ENCODE measurements at regions not wholly inside any gene's neighbourhood (a gene's known extent, or its start where the extent isn't known, plus 50 kb on each side); places are given as distances from the start of the nearest gene placed in this dataset.

DNA sequence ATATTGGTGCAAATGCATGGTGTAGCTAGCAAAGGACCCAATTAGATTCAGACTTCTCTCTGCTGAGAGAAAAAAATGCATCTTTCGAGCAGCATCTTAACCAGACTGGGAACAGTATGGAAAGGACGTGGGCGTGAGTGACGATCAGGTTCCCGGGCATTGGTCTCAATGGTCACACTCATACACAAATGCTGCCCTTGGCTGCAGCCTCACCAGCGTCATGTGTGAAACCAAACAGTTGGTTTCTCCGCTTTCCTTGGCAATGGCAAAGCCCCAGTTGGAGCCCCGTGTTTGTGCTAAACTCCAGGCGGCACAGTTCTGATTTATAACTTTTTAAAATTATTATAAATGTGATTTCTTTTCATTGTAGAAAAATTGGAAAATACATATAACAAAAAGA is 237.8 kb downstream of the SEC61B start:
- Histone ChIP-seq H3K9ac (ENCODE audit: extremely low read depth, insufficient read length, low read length) (no peak overlapping the region), H3K23me2 (ENCODE audit: insufficient read length, low read depth, low read length, poor library complexity, severe bottlenecking) (no peaks in the 10 kb centered on the region), H4K91ac (ENCODE audit: insufficient read length, low read depth, low read length) (no peak overlapping the region), H2AK5ac (ENCODE audit: insufficient read length, low read length) (no peak overlapping the region), H2BK12ac (ENCODE audit: insufficient read length, low read depth, low read length) (no peak overlapping the region), H2AFZ (ENCODE audit: low read length) (no peak overlapping the region), H3K79me2 (ENCODE audit: insufficient read depth, low read length) (no peaks in the 10 kb centered on the region), H4K20me1 (ENCODE audit: control insufficient read depth, insufficient read depth, insufficient read length) (no peaks in the 10 kb centered on the region), H3K18ac (ENCODE audit: insufficient read length, low read depth, low read length) (no peak overlapping the region), H3K27ac (ENCODE audit: insufficient read length, low read depth, low read length) (no peak overlapping the region), H3K14ac (ENCODE audit: insufficient read depth, low read length) (no peak overlapping the region), H3K23ac (ENCODE audit: insufficient read length, low read depth, low read length) (no peak overlapping the region), H3K4me1 (ENCODE audit: insufficient read depth, low read length) (no peaks in the 10 kb centered on the region), H2BK15ac (ENCODE audit: low read depth, low read length) (no peak overlapping the region), H3K79me1 (ENCODE audit: insufficient read depth, low read depth, low read length, poor library complexity, severe bottlenecking) (no peaks in the 10 kb centered on the region), H2BK5ac (ENCODE audit: insufficient read length, low read length) (no peak overlapping the region), H3K56ac (ENCODE audit: insufficient read length, low read depth, low read length) (no peak overlapping the region), H2BK20ac (ENCODE audit: low read depth, low read length, poor library complexity, severe bottlenecking) (no peak overlapping the region), H4K5ac (ENCODE audit: insufficient read length, low read depth, low read length) (no peak overlapping the region), H3K27me3 (ENCODE audit: insufficient read depth, low read length) (no peaks in the 10 kb centered on the region), H3T11ph (ENCODE audit: low read length) (no peak overlapping the region), H3K4me2 (ENCODE audit: insufficient read depth, insufficient read length, low read length) (no peak overlapping the region), H2BK120ac (ENCODE audit: low read depth, low read length, poor library complexity, severe bottlenecking) (no peak overlapping the region), H3K4ac (ENCODE audit: low read depth, low read length) (no peak overlapping the region), H3K9me3 (ENCODE audit: control insufficient read depth, low read depth, low read length) (no peaks in the 10 kb centered on the region), H4K8ac (replicated peaks; ENCODE audit: insufficient read length, low read depth, low read length) (no peak overlapping the region)
- Mint-ChIP-seq H3K4me3 (no peak overlapping the region), H3K4me1 (peaks cover 0 to under 1% of the 10 kb centered on the region in 2 experiments; a peak in 1 of 4 replicates), H3K27ac (no peak overlapping the region), H3K36me3 (ENCODE audit: insufficient read depth in 1 of 3, low read depth in 3 of 3) (no peaks in the 10 kb centered on the region), H3K27me3 (ENCODE audit: low read depth) (peaks cover 5% of the 10 kb centered on the region; the same call in 1 of the 2 replicates), H3K9me3 (no peaks in the 10 kb centered on the region)
- no CpG with 5 or more reads among the region's 9 CpGs for WGBS (ENCODE audit: extremely low coverage, insufficient read length, low lambda C conversion rate)
- TF ChIP-seq, protein P1, sequence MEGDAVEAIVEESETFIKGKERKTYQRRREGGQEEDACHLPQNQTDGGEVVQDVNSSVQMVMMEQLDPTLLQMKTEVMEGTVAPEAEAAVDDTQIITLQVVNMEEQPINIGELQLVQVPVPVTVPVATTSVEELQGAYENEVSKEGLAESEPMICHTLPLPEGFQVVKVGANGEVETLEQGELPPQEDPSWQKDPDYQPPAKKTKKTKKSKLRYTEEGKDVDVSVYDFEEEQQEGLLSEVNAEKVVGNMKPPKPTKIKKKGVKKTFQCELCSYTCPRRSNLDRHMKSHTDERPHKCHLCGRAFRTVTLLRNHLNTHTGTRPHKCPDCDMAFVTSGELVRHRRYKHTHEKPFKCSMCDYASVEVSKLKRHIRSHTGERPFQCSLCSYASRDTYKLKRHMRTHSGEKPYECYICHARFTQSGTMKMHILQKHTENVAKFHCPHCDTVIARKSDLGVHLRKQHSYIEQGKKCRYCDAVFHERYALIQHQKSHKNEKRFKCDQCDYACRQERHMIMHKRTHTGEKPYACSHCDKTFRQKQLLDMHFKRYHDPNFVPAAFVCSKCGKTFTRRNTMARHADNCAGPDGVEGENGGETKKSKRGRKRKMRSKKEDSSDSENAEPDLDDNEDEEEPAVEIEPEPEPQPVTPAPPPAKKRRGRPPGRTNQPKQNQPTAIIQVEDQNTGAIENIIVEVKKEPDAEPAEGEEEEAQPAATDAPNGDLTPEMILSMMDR (conservative IDR thresholded peaks at IDR 0.05) = no peak
- no peak for DNase-seq
